GM12878 (cell line): ENCODE measurements at regions not wholly inside any gene's neighbourhood (a gene's known extent, or its start where the extent isn't known, plus 50 kb on each side); places are given as distances from the start of the nearest gene placed in this dataset.

Source experiments
- ATAC-seq: fragments of 200-7000 bp; cut with Tn5 transposase; 3 replicates; pipeline ENCODE4 v1.9.1; 2020; ENCODE audit warnings: mild to moderate bottlenecking, moderate library complexity
- BruUV-seq: library from RNA; stranded (reverse); fragments of 400-500 nt; replicated peaks from 2 replicates; lab custom pipeline; 2021; lab: Mats Ljungman, UMichigan
- CTCF ChIA-PET: fragments of 300-600 bp; sonication (Branson Sonifier 250); formaldehyde crosslinking; extraction: SDS; loops from one replicate; lab custom pipeline; 2021; ENCODE audit warnings: inconsistent platforms; lab: Yijun Ruan, JAX
- POLR2A ChIA-PET: fragments of 350-600 bp; formaldehyde crosslinking; extraction: SDS; loops from one replicate; lab custom pipeline; 2021; ENCODE audit warnings: inconsistent platforms; lab: Charles Lee
- RAD21 ChIA-PET: fragments of 300-600 bp; sonication (Branson Sonifier 250); formaldehyde crosslinking; loops from one replicate; lab custom pipeline; 2023; ENCODE audit warnings: antibody characterized with exemption; ENCODE audit not compliant: unreplicated experiment; lab: Charles Lee
- SMC1A ChIA-PET: fragments of 300-600 bp; sonication (Branson Sonifier 250); formaldehyde crosslinking; loops from one replicate; lab custom pipeline; 2023; ENCODE audit not compliant: unreplicated experiment, uncharacterized antibody; lab: Charles Lee
- DNase-seq: peaks from one replicate; pipeline ENCODE4 v3.0.0-alpha.2; 2011; ENCODE audit warnings: low read depth, low spot score
- FAIRE-seq: peaks from 3 replicates; lab custom pipeline; 2011; peaks lifted over from hg19 to GRCh38; lab: Jason Lieb, UNC
- H2AFZ ChIP-seq: 2 replicates; pipeline ENCODE4 v1.6.0; 2011; ENCODE audit warnings: low read depth, low read length, control low read depth; ENCODE audit not compliant: control insufficient read depth
- H3K27ac ChIP-seq: 2 replicates; pipeline ENCODE4 v1.5.1; 2011; ENCODE audit warnings: control low read depth; ENCODE audit not compliant: control insufficient read depth, insufficient read depth
- H3K27me3 ChIP-seq, 2 experiments: replicated peaks in 1 of 2; 2 replicates each; pipeline versions ENCODE4 v1.6.0 to v1.6.1; 2011; ENCODE audit warnings: low read length in 1 of 2; ENCODE audit not compliant: control insufficient read depth in 2 of 2, insufficient read depth in 2 of 2
- H3K36me3 ChIP-seq, 2 experiments: 2 replicates each; pipeline ENCODE4 v1.5.1; 2011; ENCODE audit warnings: low read length in 1 of 2; ENCODE audit not compliant: control insufficient read depth in 2 of 2, insufficient read depth in 2 of 2
- H3K4me1 ChIP-seq: 2 replicates; pipeline ENCODE4 v1.6.1; 2011; ENCODE audit warnings: mild to moderate bottlenecking, low read length, moderate library complexity, mixed read lengths; ENCODE audit not compliant: control insufficient read depth, insufficient read depth
- H3K4me2 ChIP-seq: 2 replicates; pipeline ENCODE4 v1.6.0; 2011; ENCODE audit warnings: control low read depth; ENCODE audit not compliant: control insufficient read depth, insufficient read depth
- H3K4me3 ChIP-seq: fragments of 200-600 bp; sonication (generic); 2 replicates; pipeline ENCODE4 v1.5.1; 2016
- H3K79me2 ChIP-seq: 2 replicates; pipeline ENCODE4 v1.6.0; 2011; ENCODE audit warnings: low read length; ENCODE audit not compliant: control insufficient read depth, insufficient read depth
- H3K9ac ChIP-seq: 2 replicates; pipeline ENCODE4 v1.8.0; 2011; ENCODE audit warnings: low read length, control low read depth, mixed read lengths; ENCODE audit not compliant: control insufficient read depth, insufficient read depth
- H3K9me3 ChIP-seq: replicated peaks from 3 replicates; pipeline ENCODE4 v1.5.1; 2011; ENCODE audit warnings: mild to moderate bottlenecking, low read length; ENCODE audit not compliant: control insufficient read depth, insufficient read depth
- H4K20me1 ChIP-seq: 2 replicates; pipeline ENCODE4 v1.6.0; 2011; ENCODE audit not compliant: control insufficient read depth, insufficient read depth
- EGR1 ChIP-seq, 2 experiments: IDR thresholded peaks; 1 replicate in 1 of 2; 2 replicates in 1 of 2; pipeline ENCODE4 v1.6.1; 2011 to 2012; ENCODE audit warnings: low read depth in 2 of 2, low read length in 2 of 2, borderline replicate concordance in 1 of 2, mild to moderate bottlenecking in 1 of 2, moderate library complexity in 1 of 2
- NR2F1 ChIP-seq: fragments of 450-650 bp; conservative IDR thresholded peaks from 2 replicates; pipeline ENCODE4 v1.6.1; 2017; ENCODE audit warnings: mild to moderate bottlenecking
- TCF3 ChIP-seq: IDR thresholded peaks from 2 replicates; pipeline ENCODE4 v1.6.1; 2012; ENCODE audit warnings: low read depth, mild to moderate bottlenecking, low read length, borderline replicate concordance; ENCODE audit not compliant: insufficient read depth
- ZSCAN29 ChIP-seq: fragments of 450-650 bp; IDR thresholded peaks from 2 replicates; pipeline ENCODE4 v1.6.1; 2017; ENCODE audit warnings: mild to moderate bottlenecking, moderate library complexity
- WGBS: methylation state at CpG from one replicate; pipeline ENCODE4 v1.1.6; 2016; ENCODE audit warnings: low lambda C conversion rate; ENCODE audit not compliant: insufficient replicate concordance, insufficient coverage; ENCODE audit errors: missing lambda C conversion rate; 5-methylcytosine and 5-hydroxymethylcytosine counted together
- in situ Hi-C: fragments of 300-500 bp; cut with MboI; formaldehyde crosslinking; loops from 9 replicates; pipeline ENCODE4 v1.14.3; 2018; ENCODE audit warnings: mixed read lengths
- intact Hi-C: fragments of 100-400 bp; cut with micrococcal nuclease; formaldehyde crosslinking; loops from one replicate; pipeline ENCODE4 v1.14.2; 2022; ENCODE audit not compliant: unreplicated experiment
- TF ChIP-seq, protein P1 (sequence below): fragments of 450-650 bp; conservative IDR thresholded peaks from 2 replicates; pipeline ENCODE4 v1.6.1; 2017; ENCODE audit warnings: mild to moderate bottlenecking, moderate library complexity
- TF ChIP-seq, protein P2 (sequence below), 3 experiments: IDR thresholded peaks in 2 of 3; conservative IDR thresholded peaks in 1 of 3; 2 replicates each; pipeline ENCODE4 v1.5.1; 2011; ENCODE audit warnings: low read depth in 3 of 3, low read length in 3 of 3, mild to moderate bottlenecking in 3 of 3, control low read depth in 2 of 3, moderate library complexity in 2 of 3, inconsistent platforms in 1 of 3, mixed read lengths in 1 of 3; ENCODE audit not compliant: control insufficient read depth in 2 of 3, insufficient read depth in 1 of 3; ENCODE audit errors: extremely low read depth in 1 of 3
- TF ChIP-seq, protein P3 (sequence below): IDR thresholded peaks from 2 replicates; pipeline ENCODE4 v1.6.1; 2011; ENCODE audit warnings: borderline replicate concordance, low read depth, mild to moderate bottlenecking, moderate library complexity, low read length; ENCODE audit not compliant: insufficient read depth, poor library complexity, severe bottlenecking
- TF ChIP-seq, protein P4 (sequence below): fragments of 150-350 bp; IDR thresholded peaks from 2 replicates; pipeline ENCODE4 v1.6.1; 2016; ENCODE audit warnings: low read depth, low read length
- TF ChIP-seq, protein P5 (sequence below): fragments of 450-650 bp; IDR thresholded peaks from 2 replicates; pipeline ENCODE4 v1.6.1; 2017; ENCODE audit warnings: mild to moderate bottlenecking, moderate library complexity

DNA sequence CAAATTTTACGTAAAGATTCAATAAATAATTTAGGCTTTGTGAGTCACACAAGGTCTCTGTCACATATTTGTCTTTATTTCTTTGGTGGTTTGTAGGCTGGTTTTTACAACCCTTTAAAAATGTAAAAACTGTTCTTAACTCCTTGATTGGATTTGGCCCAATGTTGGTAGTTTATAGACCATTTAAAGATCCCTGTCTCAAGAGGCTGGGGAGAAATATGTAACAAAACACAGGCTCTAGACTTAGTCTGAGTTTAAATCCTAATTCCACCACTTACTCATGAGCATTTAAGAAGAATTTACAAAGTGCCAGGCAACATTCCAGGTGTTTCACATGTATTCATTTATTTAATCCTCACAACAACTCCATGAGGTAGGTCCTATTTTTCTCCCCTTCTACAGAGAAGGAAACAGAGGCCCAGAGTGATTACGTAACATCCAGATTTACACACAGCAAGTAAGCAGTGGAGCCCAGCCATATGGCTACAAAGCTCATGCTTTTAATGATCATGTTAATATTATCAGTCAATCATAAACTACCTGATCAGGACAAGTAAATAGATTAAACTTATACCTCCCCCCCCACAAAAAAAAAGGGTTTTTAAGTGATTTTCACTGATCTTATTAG, 416.6 kb upstream of the ACVR2A start:
- Histone ChIP-seq H2AFZ (no peak overlapping the region), H3K27ac (no peak overlapping the region), H3K4me1 (no peaks in the 10 kb centered on the region), H3K4me3 (no peak overlapping the region), H3K9me3 (no peaks in the 10 kb centered on the region), H4K20me1 (no peaks in the 10 kb centered on the region), H3K4me2 (no peak overlapping the region), H3K9ac (no peak overlapping the region), H3K27me3 (no peaks in the 10 kb centered on the region), H3K36me3 (no peaks in the 10 kb centered on the region), H3K79me2 (no peaks in the 10 kb centered on the region)
- 60% methylated on average over 2 of the region's 2 CpGs for WGBS
- no peak for ATAC-seq
- ChIA-PET RAD21 (no interaction called here), POLR2A (interaction anchor here (0.6 kb wide), 1 partner anchor 11 kb away, joined by 3 read pairs; no protein-coding TSS in a partner anchor), CTCF (no interaction called here), SMC1A (interaction anchor here (1.5 kb wide), 1 partner anchor 10 kb away, joined by 3 read pairs; no protein-coding TSS in a partner anchor)
- in situ Hi-C loops (no loop called here), intact Hi-C loops (no loop called here)
- FAIRE-seq, result peak; percentile 49
- DNase-seq, result no peak
- BruUV-seq, result no TSS peak
- TF ChIP-seq, protein P1, sequence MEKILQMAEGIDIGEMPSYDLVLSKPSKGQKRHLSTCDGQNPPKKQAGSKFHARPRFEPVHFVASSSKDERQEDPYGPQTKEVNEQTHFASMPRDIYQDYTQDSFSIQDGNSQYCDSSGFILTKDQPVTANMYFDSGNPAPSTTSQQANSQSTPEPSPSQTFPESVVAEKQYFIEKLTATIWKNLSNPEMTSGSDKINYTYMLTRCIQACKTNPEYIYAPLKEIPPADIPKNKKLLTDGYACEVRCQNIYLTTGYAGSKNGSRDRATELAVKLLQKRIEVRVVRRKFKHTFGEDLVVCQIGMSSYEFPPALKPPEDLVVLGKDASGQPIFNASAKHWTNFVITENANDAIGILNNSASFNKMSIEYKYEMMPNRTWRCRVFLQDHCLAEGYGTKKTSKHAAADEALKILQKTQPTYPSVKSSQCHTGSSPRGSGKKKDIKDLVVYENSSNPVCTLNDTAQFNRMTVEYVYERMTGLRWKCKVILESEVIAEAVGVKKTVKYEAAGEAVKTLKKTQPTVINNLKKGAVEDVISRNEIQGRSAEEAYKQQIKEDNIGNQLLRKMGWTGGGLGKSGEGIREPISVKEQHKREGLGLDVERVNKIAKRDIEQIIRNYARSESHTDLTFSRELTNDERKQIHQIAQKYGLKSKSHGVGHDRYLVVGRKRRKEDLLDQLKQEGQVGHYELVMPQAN, result no peak
- TF ChIP-seq, protein P2, sequence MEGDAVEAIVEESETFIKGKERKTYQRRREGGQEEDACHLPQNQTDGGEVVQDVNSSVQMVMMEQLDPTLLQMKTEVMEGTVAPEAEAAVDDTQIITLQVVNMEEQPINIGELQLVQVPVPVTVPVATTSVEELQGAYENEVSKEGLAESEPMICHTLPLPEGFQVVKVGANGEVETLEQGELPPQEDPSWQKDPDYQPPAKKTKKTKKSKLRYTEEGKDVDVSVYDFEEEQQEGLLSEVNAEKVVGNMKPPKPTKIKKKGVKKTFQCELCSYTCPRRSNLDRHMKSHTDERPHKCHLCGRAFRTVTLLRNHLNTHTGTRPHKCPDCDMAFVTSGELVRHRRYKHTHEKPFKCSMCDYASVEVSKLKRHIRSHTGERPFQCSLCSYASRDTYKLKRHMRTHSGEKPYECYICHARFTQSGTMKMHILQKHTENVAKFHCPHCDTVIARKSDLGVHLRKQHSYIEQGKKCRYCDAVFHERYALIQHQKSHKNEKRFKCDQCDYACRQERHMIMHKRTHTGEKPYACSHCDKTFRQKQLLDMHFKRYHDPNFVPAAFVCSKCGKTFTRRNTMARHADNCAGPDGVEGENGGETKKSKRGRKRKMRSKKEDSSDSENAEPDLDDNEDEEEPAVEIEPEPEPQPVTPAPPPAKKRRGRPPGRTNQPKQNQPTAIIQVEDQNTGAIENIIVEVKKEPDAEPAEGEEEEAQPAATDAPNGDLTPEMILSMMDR (IDR thresholded peaks at IDR 0.05 in 2 of 3, conservative IDR thresholded peaks at IDR 0.05 in 1 of 3; ENCODE audit: control insufficient read depth in 2 of 3, extremely low read depth in 1 of 3, insufficient read depth in 1 of 3, low read depth in 3 of 3, low read length in 3 of 3), result no peak
- TF ChIP-seq, protein P3, sequence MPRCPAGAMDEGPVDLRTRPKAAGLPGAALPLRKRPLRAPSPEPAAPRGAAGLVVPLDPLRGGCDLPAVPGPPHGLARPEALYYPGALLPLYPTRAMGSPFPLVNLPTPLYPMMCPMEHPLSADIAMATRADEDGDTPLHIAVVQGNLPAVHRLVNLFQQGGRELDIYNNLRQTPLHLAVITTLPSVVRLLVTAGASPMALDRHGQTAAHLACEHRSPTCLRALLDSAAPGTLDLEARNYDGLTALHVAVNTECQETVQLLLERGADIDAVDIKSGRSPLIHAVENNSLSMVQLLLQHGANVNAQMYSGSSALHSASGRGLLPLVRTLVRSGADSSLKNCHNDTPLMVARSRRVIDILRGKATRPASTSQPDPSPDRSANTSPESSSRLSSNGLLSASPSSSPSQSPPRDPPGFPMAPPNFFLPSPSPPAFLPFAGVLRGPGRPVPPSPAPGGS, result no peak
- TF ChIP-seq, protein P4, sequence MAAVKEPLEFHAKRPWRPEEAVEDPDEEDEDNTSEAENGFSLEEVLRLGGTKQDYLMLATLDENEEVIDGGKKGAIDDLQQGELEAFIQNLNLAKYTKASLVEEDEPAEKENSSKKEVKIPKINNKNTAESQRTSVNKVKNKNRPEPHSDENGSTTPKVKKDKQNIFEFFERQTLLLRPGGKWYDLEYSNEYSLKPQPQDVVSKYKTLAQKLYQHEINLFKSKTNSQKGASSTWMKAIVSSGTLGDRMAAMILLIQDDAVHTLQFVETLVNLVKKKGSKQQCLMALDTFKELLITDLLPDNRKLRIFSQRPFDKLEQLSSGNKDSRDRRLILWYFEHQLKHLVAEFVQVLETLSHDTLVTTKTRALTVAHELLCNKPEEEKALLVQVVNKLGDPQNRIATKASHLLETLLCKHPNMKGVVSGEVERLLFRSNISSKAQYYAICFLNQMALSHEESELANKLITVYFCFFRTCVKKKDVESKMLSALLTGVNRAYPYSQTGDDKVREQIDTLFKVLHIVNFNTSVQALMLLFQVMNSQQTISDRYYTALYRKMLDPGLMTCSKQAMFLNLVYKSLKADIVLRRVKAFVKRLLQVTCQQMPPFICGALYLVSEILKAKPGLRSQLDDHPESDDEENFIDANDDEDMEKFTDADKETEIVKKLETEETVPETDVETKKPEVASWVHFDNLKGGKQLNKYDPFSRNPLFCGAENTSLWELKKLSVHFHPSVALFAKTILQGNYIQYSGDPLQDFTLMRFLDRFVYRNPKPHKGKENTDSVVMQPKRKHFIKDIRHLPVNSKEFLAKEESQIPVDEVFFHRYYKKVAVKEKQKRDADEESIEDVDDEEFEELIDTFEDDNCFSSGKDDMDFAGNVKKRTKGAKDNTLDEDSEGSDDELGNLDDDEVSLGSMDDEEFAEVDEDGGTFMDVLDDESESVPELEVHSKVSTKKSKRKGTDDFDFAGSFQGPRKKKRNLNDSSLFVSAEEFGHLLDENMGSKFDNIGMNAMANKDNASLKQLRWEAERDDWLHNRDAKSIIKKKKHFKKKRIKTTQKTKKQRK, result no peak
- TF ChIP-seq ZSCAN29 (no peak), EGR1 (IDR thresholded peaks at IDR 0.05; ENCODE audit: borderline replicate concordance in 1 of 2, low read depth in 2 of 2, low read length in 2 of 2) (no peak), TCF3 (no peak), NR2F1 (no peak)
- TF ChIP-seq, protein P5, sequence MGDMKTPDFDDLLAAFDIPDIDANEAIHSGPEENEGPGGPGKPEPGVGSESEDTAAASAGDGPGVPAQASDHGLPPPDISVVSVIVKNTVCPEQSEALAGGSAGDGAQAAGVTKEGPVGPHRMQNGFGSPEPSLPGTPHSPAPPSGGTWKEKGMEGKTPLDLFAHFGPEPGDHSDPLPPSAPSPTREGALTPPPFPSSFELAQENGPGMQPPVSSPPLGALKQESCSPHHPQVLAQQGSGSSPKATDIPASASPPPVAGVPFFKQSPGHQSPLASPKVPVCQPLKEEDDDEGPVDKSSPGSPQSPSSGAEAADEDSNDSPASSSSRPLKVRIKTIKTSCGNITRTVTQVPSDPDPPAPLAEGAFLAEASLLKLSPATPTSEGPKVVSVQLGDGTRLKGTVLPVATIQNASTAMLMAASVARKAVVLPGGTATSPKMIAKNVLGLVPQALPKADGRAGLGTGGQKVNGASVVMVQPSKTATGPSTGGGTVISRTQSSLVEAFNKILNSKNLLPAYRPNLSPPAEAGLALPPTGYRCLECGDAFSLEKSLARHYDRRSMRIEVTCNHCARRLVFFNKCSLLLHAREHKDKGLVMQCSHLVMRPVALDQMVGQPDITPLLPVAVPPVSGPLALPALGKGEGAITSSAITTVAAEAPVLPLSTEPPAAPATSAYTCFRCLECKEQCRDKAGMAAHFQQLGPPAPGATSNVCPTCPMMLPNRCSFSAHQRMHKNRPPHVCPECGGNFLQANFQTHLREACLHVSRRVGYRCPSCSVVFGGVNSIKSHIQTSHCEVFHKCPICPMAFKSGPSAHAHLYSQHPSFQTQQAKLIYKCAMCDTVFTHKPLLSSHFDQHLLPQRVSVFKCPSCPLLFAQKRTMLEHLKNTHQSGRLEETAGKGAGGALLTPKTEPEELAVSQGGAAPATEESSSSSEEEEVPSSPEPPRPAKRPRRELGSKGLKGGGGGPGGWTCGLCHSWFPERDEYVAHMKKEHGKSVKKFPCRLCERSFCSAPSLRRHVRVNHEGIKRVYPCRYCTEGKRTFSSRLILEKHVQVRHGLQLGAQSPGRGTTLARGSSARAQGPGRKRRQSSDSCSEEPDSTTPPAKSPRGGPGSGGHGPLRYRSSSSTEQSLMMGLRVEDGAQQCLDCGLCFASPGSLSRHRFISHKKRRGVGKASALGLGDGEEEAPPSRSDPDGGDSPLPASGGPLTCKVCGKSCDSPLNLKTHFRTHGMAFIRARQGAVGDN, result no peak
